ENCODE measurements at regions not wholly inside any gene's neighbourhood (a gene's known extent, or its start where the extent isn't known, plus 50 kb on each side); places are given as distances from the start of the nearest gene placed in this dataset.

GRCh38 chr11:10618490-10618889 lies 50.0 kb upstream of the LYVE1 start:
- no peaks in the 10 kb centered on the region for H3K36me3 ChIP-seq
- no peaks in the 10 kb centered on the region for H3K9me3 ChIP-seq
- DNase-seq, result no peak
- intact Hi-C loops (cut with DNase I; ENCODE audit: low total_unique reads) (no loop called here), in situ Hi-C loops (cut with MboI; ENCODE audit: low pct_ligation_motif_present in 1 of 4, low pct_unique_long_range_greater_than_20kb in 1 of 4, low sequenced_read_pairs in 3 of 4) (no loop called here)
- no peaks in the 10 kb centered on the region for H3K27me3 ChIP-seq
- TF ChIP-seq EP300 (IDR thresholded peaks at IDR 0.05; ENCODE audit: low read depth), result peak; percentile 50
- TF ChIP-seq POLR2A (IDR thresholded peaks at IDR 0.05), result no peak
- TF ChIP-seq CTCF (IDR thresholded peaks at IDR 0.05), result no peak
- peak in 1 of 3 donors; percentile 13 for TF ChIP-seq POLR2AphosphoS5 (IDR thresholded peaks at IDR 0.05)
- H3K4me3 ChIP-seq, result no peak overlapping the region
- H3K4me1 ChIP-seq, result peaks cover 0 to 18% (median 4%) of the 10 kb centered on the region in 4 donors
- H3K27ac ChIP-seq, result peak overlapping the region; percentile 57 to 68 (median 64)
- whole genome bisulfite sequencing, 2 donors (ENCODE audit: low coverage in 1 of 2), result 67 to 79% methylated on average over 3 of the region's 3 CpGs

All from transverse colon (tissue), 4 donors.